Liver (tissue), 8 donors: ENCODE measurements at regions not wholly inside any gene's neighbourhood (a gene's known extent, or its start where the extent isn't known, plus 50 kb on each side); places are given as distances from the start of the nearest gene placed in this dataset.
"Not testable (repeated sequence)": the region's sequence is repeated elsewhere in the genome, so short reads cannot be mapped to it uniquely, and the experiment has no call there.

ENCODE experiments used
- DNase-seq: peaks from one replicate; pipeline ENCODE4 v3.0.0-alpha.2; 2017; ENCODE audit warnings: low spot score
- H3K27ac ChIP-seq, 2 donors: one replicate each; pipeline ENCODE4 v1.7.0; 2013; ENCODE audit warnings: inconsistent platforms in 2 of 2, low read length in 2 of 2, control low read depth in 1 of 2, low read depth in 1 of 2, mild to moderate bottlenecking in 1 of 2
- H3K27me3 ChIP-seq, 4 donors: one replicate each; pipeline versions ENCODE4 v1.6.1 to v1.7.0; 2013; ENCODE audit warnings: low read length in 3 of 4, inconsistent platforms in 1 of 4, mild to moderate bottlenecking in 1 of 4, moderate library complexity in 1 of 4; ENCODE audit not compliant: control insufficient read depth in 4 of 4, insufficient read depth in 4 of 4
- H3K36me3 ChIP-seq, 4 donors: one replicate each; pipeline versions ENCODE4 v1.6.1 to v1.7.0; 2013; ENCODE audit warnings: low read length in 3 of 4, mild to moderate bottlenecking in 3 of 4, low read depth in 1 of 4, moderate library complexity in 1 of 4; ENCODE audit not compliant: control insufficient read depth in 4 of 4, insufficient read depth in 3 of 4
- H3K4me1 ChIP-seq, 4 donors: one replicate each; pipeline versions ENCODE4 v1.6.1 to v1.7.0; 2013; ENCODE audit warnings: low read length in 3 of 4, mild to moderate bottlenecking in 3 of 4, moderate library complexity in 1 of 4; ENCODE audit not compliant: control insufficient read depth in 4 of 4, insufficient read depth in 4 of 4
- H3K4me3 ChIP-seq, 3 donors: one replicate each; pipeline versions ENCODE4 v1.6.1 to v1.7.0; 2013; ENCODE audit warnings: low read length in 3 of 3, control low read depth in 1 of 3, low read depth in 1 of 3, mild to moderate bottlenecking in 1 of 3
- H3K9ac ChIP-seq, 2 donors: one replicate each; pipeline ENCODE4 v1.7.0; 2013; ENCODE audit warnings: low read length in 2 of 2, mild to moderate bottlenecking in 2 of 2, moderate library complexity in 2 of 2, control low read depth in 1 of 2, low read depth in 1 of 2
- H3K9me3 ChIP-seq, 4 donors: one replicate each; pipeline versions ENCODE4 v1.6.1 to v1.7.0; 2013; ENCODE audit warnings: low read length in 3 of 4; ENCODE audit not compliant: control insufficient read depth in 4 of 4
- EGR1 ChIP-seq, 2 donors: IDR thresholded peaks; 2 replicates each; pipeline ENCODE4 v1.6.1; 2016 to 2018; ENCODE audit warnings: antibody characterized with exemption in 2 of 2, low read depth in 2 of 2
- FOXA1 ChIP-seq: IDR thresholded peaks from 2 replicates; pipeline ENCODE4 v1.6.1; 2016; ENCODE audit warnings: antibody characterized with exemption
- FOXA2 ChIP-seq: IDR thresholded peaks from 2 replicates; pipeline ENCODE4 v1.6.1; 2016; ENCODE audit warnings: antibody characterized with exemption
- GABPA ChIP-seq, 2 donors: IDR thresholded peaks in 1 of 2; conservative IDR thresholded peaks in 1 of 2; 2 replicates each; pipeline ENCODE4 v1.6.1; 2016; ENCODE audit warnings: antibody characterized with exemption in 2 of 2, mild to moderate bottlenecking in 1 of 2, moderate library complexity in 1 of 2
- HNF4A ChIP-seq, 2 donors: conservative IDR thresholded peaks; 2 replicates each; pipeline ENCODE4 v1.6.1; 2016; ENCODE audit warnings: antibody characterized with exemption in 2 of 2, mild to moderate bottlenecking in 2 of 2
- HNF4G ChIP-seq: IDR thresholded peaks from 2 replicates; pipeline ENCODE4 v1.6.1; 2016; ENCODE audit warnings: antibody characterized with exemption
- JUND ChIP-seq, 2 donors: IDR thresholded peaks; 2 replicates each; pipeline ENCODE4 v1.6.1; 2016; ENCODE audit warnings: antibody characterized with exemption in 2 of 2
- NR2F2 ChIP-seq: IDR thresholded peaks from 2 replicates; pipeline ENCODE4 v1.6.1; 2016; ENCODE audit warnings: antibody characterized with exemption
- RAD21 ChIP-seq, 2 donors: IDR thresholded peaks; 2 replicates each; pipeline ENCODE4 v1.6.1; 2016; ENCODE audit warnings: antibody characterized with exemption in 2 of 2, mild to moderate bottlenecking in 2 of 2
- RXRA ChIP-seq, 2 donors: IDR thresholded peaks; 2 replicates each; pipeline ENCODE4 v1.6.1; 2017 to 2018; ENCODE audit warnings: antibody characterized with exemption in 2 of 2, mild to moderate bottlenecking in 1 of 2
- SP1 ChIP-seq: IDR thresholded peaks from 2 replicates; pipeline ENCODE4 v1.6.1; 2018; ENCODE audit warnings: antibody characterized with exemption, mild to moderate bottlenecking
- TAF1 ChIP-seq: conservative IDR thresholded peaks from 2 replicates; pipeline ENCODE4 v1.6.1; 2016; ENCODE audit warnings: antibody characterized with exemption, mild to moderate bottlenecking
- YY1 ChIP-seq: IDR thresholded peaks from 2 replicates; pipeline ENCODE4 v1.6.1; 2016; ENCODE audit warnings: antibody characterized with exemption, mild to moderate bottlenecking
- WGBS: extraction: QIAGEN DNeasy Blood & Tissue Kit; methylation state at CpG from one replicate; pipeline ENCODE4 v1.1.7; 2013; 5-methylcytosine and 5-hydroxymethylcytosine counted together
- TF ChIP-seq, protein P1 (sequence below): IDR thresholded peaks from 2 replicates; pipeline ENCODE4 v1.6.1; 2016; ENCODE audit warnings: antibody characterized with exemption
- TF ChIP-seq, protein P2 (sequence below): IDR thresholded peaks from 2 replicates; pipeline ENCODE4 v1.6.1; 2016; ENCODE audit warnings: antibody characterized with exemption
- TF ChIP-seq, protein P3 (sequence below): fragments of 150-350 bp; IDR thresholded peaks from 2 replicates; pipeline ENCODE4 v1.5.1; 2017; ENCODE audit warnings: improper control_type of control experiment, low read depth, low read length; ENCODE audit not compliant: missing input control
- TF ChIP-seq, protein P4 (sequence below): IDR thresholded peaks from 2 replicates; pipeline ENCODE4 v1.6.1; 2016; ENCODE audit warnings: antibody characterized with exemption
- TF ChIP-seq, protein P5 (sequence below): IDR thresholded peaks from 2 replicates; pipeline ENCODE4 v1.6.1; 2016; ENCODE audit warnings: antibody characterized with exemption, mild to moderate bottlenecking
- donor health status: healthy.
- donor health status: healthy.
- donor health status: healthy.
- donor health status: healthy.
- donor health status: healthy.

DNA sequence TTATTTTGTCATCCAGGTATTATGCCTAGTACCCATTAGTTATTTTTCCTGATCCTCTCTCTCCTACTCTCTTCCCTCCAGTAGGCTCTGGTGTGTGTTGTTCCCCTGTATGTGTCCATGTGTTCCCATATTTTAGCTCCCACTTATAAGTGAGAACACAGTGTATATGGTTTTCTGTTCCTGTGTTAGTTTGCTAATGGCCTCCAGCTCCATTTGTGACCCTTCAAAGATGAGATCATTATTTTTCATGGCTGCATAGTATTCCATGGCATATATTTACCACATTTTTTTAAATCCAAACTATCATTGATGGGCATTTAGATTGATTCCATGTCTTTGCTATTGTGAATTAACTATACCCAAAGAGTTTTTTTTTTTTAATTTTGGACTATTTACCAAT is 1675.7 kb upstream of the B3GALT2 start:
- DNase-seq = no peak
- no peaks in the 10 kb centered on the region for H3K36me3 ChIP-seq

DNA sequence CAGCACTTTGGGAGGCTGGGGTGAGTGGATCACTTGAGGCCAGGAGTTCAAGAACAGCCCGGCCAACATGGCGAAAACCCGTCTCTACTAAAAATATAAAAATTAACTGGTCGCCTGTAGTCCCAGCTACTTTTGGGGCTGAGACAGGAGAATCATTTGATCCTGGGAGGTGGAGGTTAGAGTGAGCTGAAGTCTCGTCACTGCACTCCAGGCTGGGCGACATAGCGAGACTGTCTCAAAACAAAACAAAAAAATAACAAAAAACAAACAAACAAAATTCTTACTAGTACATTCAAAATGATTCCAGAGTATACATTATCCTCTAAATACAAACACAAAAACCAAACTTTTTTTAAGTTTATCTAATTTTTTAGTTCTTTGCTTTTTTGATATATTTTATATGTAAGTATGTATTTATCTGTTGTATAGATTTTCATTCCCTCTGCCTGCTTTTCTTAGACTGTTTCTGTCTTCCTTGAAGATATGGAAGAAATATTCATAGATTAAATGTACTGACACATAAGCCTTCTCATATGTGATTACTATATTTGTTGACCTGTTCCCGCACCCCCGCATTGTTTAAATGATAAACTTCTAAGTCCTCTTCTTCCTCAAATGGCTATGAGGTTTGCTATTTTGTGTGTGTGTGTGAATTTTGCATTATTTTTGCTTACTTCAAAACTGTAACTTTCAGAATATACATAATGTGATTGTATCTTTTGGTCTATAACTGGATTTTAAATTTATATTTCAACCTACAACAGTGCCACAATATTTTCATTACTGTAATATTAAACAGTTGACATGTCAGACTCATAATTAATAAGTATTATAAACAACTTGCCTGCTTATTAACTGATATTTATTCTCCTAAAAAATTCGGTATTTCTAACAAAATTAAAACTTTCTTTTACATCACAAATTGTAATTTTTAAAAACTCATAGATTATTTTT is 1674.1 kb upstream of the B3GALT2 start:
- Histone ChIP-seq H3K27ac (no peak overlapping the region), H3K36me3 (no peaks in the 10 kb centered on the region), H3K27me3 (no peaks in the 10 kb centered on the region), H3K9me3 (peaks cover 0 to 2% (median 0%) of the 10 kb centered on the region in 4 donors), H3K9ac (no peak overlapping the region), H3K4me3 (no peak overlapping the region), H3K4me1 (no peaks in the 10 kb centered on the region)
- no peak for TF ChIP-seq HNF4G
- no peak for TF ChIP-seq HNF4A (conservative IDR thresholded peaks at IDR 0.05)
- no peak for TF ChIP-seq FOXA2
- no peak for TF ChIP-seq TAF1
- no peak for TF ChIP-seq YY1
- TF ChIP-seq FOXA1 = no peak
- no peak for TF ChIP-seq RXRA (IDR thresholded peaks at IDR 0.05)
- TF ChIP-seq, protein P1, sequence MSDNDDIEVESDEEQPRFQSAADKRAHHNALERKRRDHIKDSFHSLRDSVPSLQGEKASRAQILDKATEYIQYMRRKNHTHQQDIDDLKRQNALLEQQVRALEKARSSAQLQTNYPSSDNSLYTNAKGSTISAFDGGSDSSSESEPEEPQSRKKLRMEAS = no peak
- TF ChIP-seq GABPA (IDR thresholded peaks at IDR 0.05 in 1 of 2, conservative IDR thresholded peaks at IDR 0.05 in 1 of 2) = no peak
- TF ChIP-seq, protein P2, sequence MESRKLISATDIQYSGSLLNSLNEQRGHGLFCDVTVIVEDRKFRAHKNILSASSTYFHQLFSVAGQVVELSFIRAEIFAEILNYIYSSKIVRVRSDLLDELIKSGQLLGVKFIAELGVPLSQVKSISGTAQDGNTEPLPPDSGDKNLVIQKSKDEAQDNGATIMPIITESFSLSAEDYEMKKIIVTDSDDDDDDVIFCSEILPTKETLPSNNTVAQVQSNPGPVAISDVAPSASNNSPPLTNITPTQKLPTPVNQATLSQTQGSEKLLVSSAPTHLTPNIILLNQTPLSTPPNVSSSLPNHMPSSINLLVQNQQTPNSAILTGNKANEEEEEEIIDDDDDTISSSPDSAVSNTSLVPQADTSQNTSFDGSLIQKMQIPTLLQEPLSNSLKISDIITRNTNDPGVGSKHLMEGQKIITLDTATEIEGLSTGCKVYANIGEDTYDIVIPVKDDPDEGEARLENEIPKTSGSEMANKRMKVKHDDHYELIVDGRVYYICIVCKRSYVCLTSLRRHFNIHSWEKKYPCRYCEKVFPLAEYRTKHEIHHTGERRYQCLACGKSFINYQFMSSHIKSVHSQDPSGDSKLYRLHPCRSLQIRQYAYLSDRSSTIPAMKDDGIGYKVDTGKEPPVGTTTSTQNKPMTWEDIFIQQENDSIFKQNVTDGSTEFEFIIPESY = no peak
- TF ChIP-seq, protein P3, sequence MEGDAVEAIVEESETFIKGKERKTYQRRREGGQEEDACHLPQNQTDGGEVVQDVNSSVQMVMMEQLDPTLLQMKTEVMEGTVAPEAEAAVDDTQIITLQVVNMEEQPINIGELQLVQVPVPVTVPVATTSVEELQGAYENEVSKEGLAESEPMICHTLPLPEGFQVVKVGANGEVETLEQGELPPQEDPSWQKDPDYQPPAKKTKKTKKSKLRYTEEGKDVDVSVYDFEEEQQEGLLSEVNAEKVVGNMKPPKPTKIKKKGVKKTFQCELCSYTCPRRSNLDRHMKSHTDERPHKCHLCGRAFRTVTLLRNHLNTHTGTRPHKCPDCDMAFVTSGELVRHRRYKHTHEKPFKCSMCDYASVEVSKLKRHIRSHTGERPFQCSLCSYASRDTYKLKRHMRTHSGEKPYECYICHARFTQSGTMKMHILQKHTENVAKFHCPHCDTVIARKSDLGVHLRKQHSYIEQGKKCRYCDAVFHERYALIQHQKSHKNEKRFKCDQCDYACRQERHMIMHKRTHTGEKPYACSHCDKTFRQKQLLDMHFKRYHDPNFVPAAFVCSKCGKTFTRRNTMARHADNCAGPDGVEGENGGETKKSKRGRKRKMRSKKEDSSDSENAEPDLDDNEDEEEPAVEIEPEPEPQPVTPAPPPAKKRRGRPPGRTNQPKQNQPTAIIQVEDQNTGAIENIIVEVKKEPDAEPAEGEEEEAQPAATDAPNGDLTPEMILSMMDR = no peak
- no peak for TF ChIP-seq JUND (IDR thresholded peaks at IDR 0.05)
- TF ChIP-seq, protein P4, sequence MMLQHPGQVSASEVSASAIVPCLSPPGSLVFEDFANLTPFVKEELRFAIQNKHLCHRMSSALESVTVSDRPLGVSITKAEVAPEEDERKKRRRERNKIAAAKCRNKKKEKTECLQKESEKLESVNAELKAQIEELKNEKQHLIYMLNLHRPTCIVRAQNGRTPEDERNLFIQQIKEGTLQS = no peak
- TF ChIP-seq RAD21 (IDR thresholded peaks at IDR 0.05) = no peak
- no peak for TF ChIP-seq NR2F2
- DNase-seq = no peak
- WGBS = 91% methylated on average over 10 of the region's 10 CpGs

More for the DNA sequence above, 1675.7 kb upstream of the B3GALT2 start:
- H3K4me1 ChIP-seq = no peaks in the 10 kb centered on the region
- H3K27me3 ChIP-seq = no peaks in the 10 kb centered on the region
- no peak overlapping the region for H3K4me3 ChIP-seq
- H3K9me3 ChIP-seq = peaks cover 0 to 2% (median 0%) of the 10 kb centered on the region in 4 donors
- TF ChIP-seq GABPA (IDR thresholded peaks at IDR 0.05 in 1 of 2, conservative IDR thresholded peaks at IDR 0.05 in 1 of 2) (no peak), NR2F2 (no peak), HNF4G (no peak), SP1 (no peak), FOXA2 (no peak), EGR1 (IDR thresholded peaks at IDR 0.05; ENCODE audit: low read depth in 2 of 2) (no peak), JUND (IDR thresholded peaks at IDR 0.05) (no peak), FOXA1 (no peak)
- TF ChIP-seq, protein P5, sequence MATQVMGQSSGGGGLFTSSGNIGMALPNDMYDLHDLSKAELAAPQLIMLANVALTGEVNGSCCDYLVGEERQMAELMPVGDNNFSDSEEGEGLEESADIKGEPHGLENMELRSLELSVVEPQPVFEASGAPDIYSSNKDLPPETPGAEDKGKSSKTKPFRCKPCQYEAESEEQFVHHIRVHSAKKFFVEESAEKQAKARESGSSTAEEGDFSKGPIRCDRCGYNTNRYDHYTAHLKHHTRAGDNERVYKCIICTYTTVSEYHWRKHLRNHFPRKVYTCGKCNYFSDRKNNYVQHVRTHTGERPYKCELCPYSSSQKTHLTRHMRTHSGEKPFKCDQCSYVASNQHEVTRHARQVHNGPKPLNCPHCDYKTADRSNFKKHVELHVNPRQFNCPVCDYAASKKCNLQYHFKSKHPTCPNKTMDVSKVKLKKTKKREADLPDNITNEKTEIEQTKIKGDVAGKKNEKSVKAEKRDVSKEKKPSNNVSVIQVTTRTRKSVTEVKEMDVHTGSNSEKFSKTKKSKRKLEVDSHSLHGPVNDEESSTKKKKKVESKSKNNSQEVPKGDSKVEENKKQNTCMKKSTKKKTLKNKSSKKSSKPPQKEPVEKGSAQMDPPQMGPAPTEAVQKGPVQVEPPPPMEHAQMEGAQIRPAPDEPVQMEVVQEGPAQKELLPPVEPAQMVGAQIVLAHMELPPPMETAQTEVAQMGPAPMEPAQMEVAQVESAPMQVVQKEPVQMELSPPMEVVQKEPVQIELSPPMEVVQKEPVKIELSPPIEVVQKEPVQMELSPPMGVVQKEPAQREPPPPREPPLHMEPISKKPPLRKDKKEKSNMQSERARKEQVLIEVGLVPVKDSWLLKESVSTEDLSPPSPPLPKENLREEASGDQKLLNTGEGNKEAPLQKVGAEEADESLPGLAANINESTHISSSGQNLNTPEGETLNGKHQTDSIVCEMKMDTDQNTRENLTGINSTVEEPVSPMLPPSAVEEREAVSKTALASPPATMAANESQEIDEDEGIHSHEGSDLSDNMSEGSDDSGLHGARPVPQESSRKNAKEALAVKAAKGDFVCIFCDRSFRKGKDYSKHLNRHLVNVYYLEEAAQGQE = no peak
- TF ChIP-seq, protein P1 = no peak
- no peak overlapping the region for H3K9ac ChIP-seq
- H3K27ac ChIP-seq = no peak overlapping the region

DNA sequence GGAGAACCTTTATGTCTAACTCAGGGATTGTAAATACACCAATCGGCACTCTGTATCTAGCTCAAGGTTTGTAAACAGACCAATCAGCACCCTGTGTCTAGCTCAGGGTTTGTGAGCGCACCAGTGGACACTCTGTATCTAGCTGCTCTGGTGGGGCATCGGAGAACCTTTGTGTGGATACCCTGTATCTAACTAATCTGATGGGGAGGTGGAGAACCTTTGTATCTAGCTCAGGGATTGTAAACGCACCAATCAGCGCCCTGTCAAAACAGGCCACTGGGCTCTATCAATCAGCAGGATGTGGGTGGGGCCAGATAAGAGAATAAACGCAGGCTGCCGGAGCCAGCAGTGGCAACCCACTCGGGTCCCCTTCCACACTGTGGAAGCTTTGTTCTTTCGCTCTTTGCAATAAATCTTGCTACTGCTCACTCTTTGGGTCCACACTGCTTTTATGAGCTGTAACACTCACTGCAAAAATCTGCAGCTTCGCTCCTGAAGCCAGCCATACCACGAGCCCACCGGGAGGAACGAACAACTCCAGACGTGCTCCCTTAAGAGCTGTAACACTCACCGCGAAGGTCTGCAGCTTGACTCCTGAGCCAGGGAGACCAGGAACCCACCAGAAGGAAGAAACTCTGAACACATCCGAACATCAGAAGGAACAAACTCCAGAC is 1673.2 kb upstream of the B3GALT2 start:
- not testable (repeated sequence) for H3K27ac ChIP-seq, H3K9ac ChIP-seq, H3K4me1 ChIP-seq, DNase-seq, H3K4me3 ChIP-seq, H3K27me3 ChIP-seq, H3K36me3 ChIP-seq, H3K9me3 ChIP-seq
- 92% methylated on average over 17 of the region's 17 CpGs for WGBS
